Glutamatergic neuron (in vitro differentiated cells): ENCODE measurements at regions not wholly inside any gene's neighbourhood (a gene's known extent, or its start where the extent isn't known, plus 50 kb on each side); places are given as distances from the start of the nearest gene placed in this dataset.
"Not testable (repeated sequence)": the region's sequence is repeated elsewhere in the genome, so short reads cannot be mapped to it uniquely, and the experiment has no call there.

Experiments
- DNase-seq: peaks from one replicate; pipeline ENCODE4 v3.0.0; 2022
- H3K27ac Mint-ChIP-seq: one replicate; pipeline ENCODE4 v1.8.0; 2020; ENCODE audit warnings: mild to moderate bottlenecking, mixed read lengths, inconsistent platforms; ENCODE audit not compliant: unreplicated experiment
- H3K27me3 Mint-ChIP-seq: one replicate; pipeline ENCODE4 v1.8.0; 2020; ENCODE audit warnings: mild to moderate bottlenecking, moderate library complexity, mixed read lengths, inconsistent platforms; ENCODE audit not compliant: unreplicated experiment
- H3K36me3 Mint-ChIP-seq: one replicate; pipeline ENCODE4 v1.8.0; 2020; ENCODE audit warnings: mild to moderate bottlenecking, mixed read lengths, inconsistent platforms; ENCODE audit not compliant: unreplicated experiment
- H3K4me1 Mint-ChIP-seq: one replicate; pipeline ENCODE4 v1.8.0; 2020; ENCODE audit warnings: mild to moderate bottlenecking, low read depth, mixed read lengths, inconsistent platforms; ENCODE audit not compliant: unreplicated experiment
- H3K4me3 Mint-ChIP-seq: one replicate; pipeline ENCODE4 v1.8.0; 2020; ENCODE audit warnings: mild to moderate bottlenecking, mixed read lengths, inconsistent platforms; ENCODE audit not compliant: unreplicated experiment
- H3K9me3 Mint-ChIP-seq: one replicate; pipeline ENCODE4 v1.8.0; 2020; ENCODE audit warnings: mild to moderate bottlenecking, moderate library complexity, mixed read lengths, inconsistent platforms; ENCODE audit not compliant: unreplicated experiment
- CTCF ChIP-seq: fragments of 200-600 bp; sonication (generic); IDR thresholded peaks from one replicate; pipeline ENCODE4 v1.5.0; 2021; ENCODE audit not compliant: partially characterized antibody, unreplicated experiment

GRCh38 chr1:199612976-199613774 is 414.3 kb upstream of the NR5A2 start:
- Mint-ChIP-seq H3K9me3 (no peaks in the 10 kb centered on the region), H3K27ac (no peak overlapping the region)
- no peak for TF ChIP-seq CTCF

GRCh38 chr1:199616947-199617346 is 410.6 kb upstream of the NR5A2 start:
- Mint-ChIP-seq H3K27me3 (no peaks in the 10 kb centered on the region), H3K36me3 (no peaks in the 10 kb centered on the region), H3K4me3 (no peak overlapping the region), H3K9me3 (no peaks in the 10 kb centered on the region), H3K27ac (no peak overlapping the region), H3K4me1 (no peaks in the 10 kb centered on the region)
- no peak for TF ChIP-seq CTCF
- DNase-seq = no peak

More at GRCh38 chr1:199612976-199613774, 414.3 kb upstream of the NR5A2 start:
- Mint-ChIP-seq H3K36me3 (no peaks in the 10 kb centered on the region), H3K27me3 (no peaks in the 10 kb centered on the region), H3K4me1 (no peaks in the 10 kb centered on the region), H3K4me3 (no peak overlapping the region)
- DNase-seq = no peak

- no peak for DNase-seq
- Mint-ChIP-seq H3K27ac (no peak overlapping the region), H3K4me1 (no peaks in the 10 kb centered on the region), H3K36me3 (no peaks in the 10 kb centered on the region), H3K27me3 (no peaks in the 10 kb centered on the region), H3K9me3 (no peaks in the 10 kb centered on the region), H3K4me3 (no peak overlapping the region)
- TF ChIP-seq CTCF = no peak
These were observed 408.3 kb upstream of the NR5A2 start for GRCh38 chr1:199619223-199619622.

- not testable (repeated sequence) for H3K27me3 Mint-ChIP-seq, H3K4me3 Mint-ChIP-seq, H3K9me3 Mint-ChIP-seq, H3K36me3 Mint-ChIP-seq, H3K4me1 Mint-ChIP-seq, DNase-seq, H3K27ac Mint-ChIP-seq
These were observed 401.3 kb upstream of the NR5A2 start for GRCh38 chr1:199626228-199626627.

- Mint-ChIP-seq H3K9me3 (peaks cover 2% of the 10 kb centered on the region), H3K27ac (no peak overlapping the region), H3K4me3 (no peak overlapping the region), H3K4me1 (no peaks in the 10 kb centered on the region), H3K27me3 (no peaks in the 10 kb centered on the region), H3K36me3 (no peaks in the 10 kb centered on the region)
- no peak for DNase-seq
- no peak for TF ChIP-seq CTCF
These were observed 397.9 kb upstream of the NR5A2 start for GRCh38 chr1:199629624-199630023.
